ENCODE measurements at regions not wholly inside any gene's neighbourhood (a gene's known extent, or its start where the extent isn't known, plus 50 kb on each side); places are given as distances from the start of the nearest gene placed in this dataset.

- no peak overlapping the region for H3K4me3 ChIP-seq (ENCODE audit: low read depth, low read length)
- ChIA-PET POLR2A (no interaction called here), CTCF (interaction anchor here (1.5 to 1.7 kb wide), 2 partner anchors 267 to 280 kb away, joined by 3 to 6 read pairs; no protein-coding TSS in a partner anchor)
- TF ChIP-seq CTCF (IDR thresholded peaks at IDR 0.05; ENCODE audit: insufficient read depth, low read length, missing control alignments) = no peak
- DNase-seq (ENCODE audit: low read depth, low spot score) = no peak
Measured at GRCh38 chr9:88721025-88721424, 186.0 kb downstream of the NXNL2 start.

GRCh38 chr9:88721495-88722279 lies 186.7 kb downstream of the NXNL2 start:
- TF ChIP-seq CTCF (IDR thresholded peaks at IDR 0.05; ENCODE audit: insufficient read depth, low read length, missing control alignments) = no peak
- CTCF ChIA-PET = interaction anchor here (1.5 to 1.7 kb wide), 2 partner anchors 267 to 279 kb away, joined by 3 to 6 read pairs; no protein-coding TSS in a partner anchor
- no peak overlapping the region for H3K4me3 ChIP-seq (ENCODE audit: low read depth, low read length)
- POLR2A ChIA-PET = no interaction called here
- DNase-seq (ENCODE audit: low read depth, low spot score) = no peak

- no peak overlapping the region for H3K4me3 ChIP-seq (ENCODE audit: low read depth, low read length)
- POLR2A ChIA-PET = no interaction called here
- no peak for DNase-seq (ENCODE audit: low read depth, low spot score)
- TF ChIP-seq CTCF (IDR thresholded peaks at IDR 0.05; ENCODE audit: insufficient read depth, low read length, missing control alignments) = peak; percentile 56
- CTCF ChIA-PET = interaction anchor here (0.9 to 1.4 kb wide), 2 partner anchors 280 to 289 kb away, joined by 3 read pairs; no protein-coding TSS in a partner anchor
Measured at GRCh38 chr9:88722753-88723152, 187.8 kb downstream of the NXNL2 start.

GRCh38 chr9:88723751-88724150 lies 188.8 kb downstream of the NXNL2 start:
- TF ChIP-seq CTCF (IDR thresholded peaks at IDR 0.05; ENCODE audit: insufficient read depth, low read length, missing control alignments) = no peak
- H3K4me3 ChIP-seq (ENCODE audit: low read depth, low read length) = no peak overlapping the region
- ChIA-PET POLR2A (no interaction called here), CTCF (interaction anchor here (0.9 to 1.4 kb wide), 2 partner anchors 279 to 288 kb away, joined by 3 read pairs; no protein-coding TSS in a partner anchor)
- no peak for DNase-seq (ENCODE audit: low read depth, low spot score)

GRCh38 chr9:88724331-88724730 lies 189.4 kb downstream of the NXNL2 start:
- H3K4me3 ChIP-seq (ENCODE audit: low read depth, low read length) = no peak overlapping the region
- no peak for DNase-seq (ENCODE audit: low read depth, low spot score)
- ChIA-PET CTCF (interaction anchor here (1.4 to 1.8 kb wide), 2 partner anchors 11 to 288 kb away, joined by 3 to 5 read pairs; no protein-coding TSS in a partner anchor), POLR2A (no interaction called here)
- no peak for TF ChIP-seq CTCF (IDR thresholded peaks at IDR 0.05; ENCODE audit: insufficient read depth, low read length, missing control alignments)

GRCh38 chr9:88725300-88726019 lies 190.5 kb downstream of the NXNL2 start:
- ChIA-PET CTCF (interaction anchor here (1.8 kb wide), 1 partner anchor 10 kb away, joined by 5 read pairs; no protein-coding TSS in a partner anchor), POLR2A (no interaction called here)
- no peak for DNase-seq (ENCODE audit: low read depth, low spot score)
- no peak overlapping the region for H3K4me3 ChIP-seq (ENCODE audit: low read depth, low read length)
- TF ChIP-seq CTCF (IDR thresholded peaks at IDR 0.05; ENCODE audit: insufficient read depth, low read length, missing control alignments) = no peak

All from AG04449 (cell line).